ENCODE measurements at regions not wholly inside any gene's neighbourhood (a gene's known extent, or its start where the extent isn't known, plus 50 kb on each side); places are given as distances from the start of the nearest gene placed in this dataset.

DNA sequence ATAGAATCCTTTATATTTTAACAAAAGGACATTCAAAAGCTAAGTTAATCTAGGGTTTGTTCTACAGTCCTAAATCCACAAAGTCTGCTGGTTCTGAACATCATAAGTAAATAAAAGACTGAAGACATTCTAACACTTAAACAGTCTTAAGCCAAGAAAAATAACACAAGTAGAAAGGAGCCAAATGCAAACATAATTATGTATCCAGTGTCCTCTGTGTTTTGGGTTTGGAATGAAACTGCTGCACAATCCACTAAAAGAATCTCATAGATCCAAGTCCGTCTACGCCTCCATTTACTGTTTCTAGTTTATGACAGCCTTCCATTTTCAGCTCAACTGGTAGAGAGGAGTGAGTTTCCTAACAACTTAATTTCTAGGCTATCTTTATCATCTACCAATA, 623.6 kb upstream of the FZD8 start:
- no peak for TF ChIP-seq POLR2A (IDR thresholded peaks at IDR 0.05; ENCODE audit: low read depth, low read length)
- TF ChIP-seq POLR2AphosphoS5 (IDR thresholded peaks at IDR 0.05; ENCODE audit: low read depth, low read length) = no peak

All from GM12892 (cell line).